ENCODE measurements at regions not wholly inside any gene's neighbourhood (a gene's known extent, or its start where the extent isn't known, plus 50 kb on each side); places are given as distances from the start of the nearest gene placed in this dataset.

GRCh38 chr16:5938607-5939006, 841.0 kb upstream of the EEF2KMT start:
- Histone ChIP-seq H3K27me3 (no peaks in the 10 kb centered on the region), H3K9me3 (no peaks in the 10 kb centered on the region), H3K27ac (no peak overlapping the region), H3K36me3 (no peaks in the 10 kb centered on the region), H3K4me3 (no peak overlapping the region), H3K4me1 (no peaks in the 10 kb centered on the region)
- DNase-seq, result no peak
- no peak for TF ChIP-seq CTCF (IDR thresholded peaks at IDR 0.05)
- no peak for ATAC-seq
- FAIRE-seq, result no peak
- WGBS, 2 donors, result 71 to 83% methylated on average over 1 of the region's 1 CpG
- intact Hi-C loops (cut with DNase I), result no loop called here

- 52 to 63% methylated on average over 9 of the region's 9 CpGs for WGBS, 2 donors
- ATAC-seq, result no peak
- intact Hi-C loops (cut with DNase I), result no loop called here
Measured at GRCh38 chr16:5932906-5933305, 835.3 kb upstream of the EEF2KMT start.

GRCh38 chr16:5928476-5929065, 831.0 kb upstream of the EEF2KMT start:
- TF ChIP-seq CTCF (IDR thresholded peaks at IDR 0.05), result no peak
- FAIRE-seq (no peak), ATAC-seq (no peak), DNase-seq (no peak)
- intact Hi-C loops (cut with DNase I), result no loop called here
- Histone ChIP-seq H3K27ac (no peak overlapping the region), H3K36me3 (no peaks in the 10 kb centered on the region), H3K9me3 (no peaks in the 10 kb centered on the region), H3K4me1 (no peaks in the 10 kb centered on the region), H3K4me3 (no peak overlapping the region), H3K27me3 (peaks cover 0 to 4% (median 0%) of the 10 kb centered on the region in 4 donors)
- 7% methylated on average over 4 of the region's 4 CpGs for WGBS, 2 donors

More at GRCh38 chr16:5932906-5933305, 835.3 kb upstream of the EEF2KMT start:
- no peak for FAIRE-seq
- Histone ChIP-seq H3K27me3 (peaks cover 0 to under 1% (median 0%) of the 10 kb centered on the region in 4 donors), H3K27ac (no peak overlapping the region), H3K9me3 (no peaks in the 10 kb centered on the region), H3K4me1 (no peaks in the 10 kb centered on the region), H3K4me3 (no peak overlapping the region), H3K36me3 (no peaks in the 10 kb centered on the region)
- DNase-seq, result no peak
- TF ChIP-seq CTCF (IDR thresholded peaks at IDR 0.05), result no peak

GRCh38 chr16:5925850-5926249, 828.3 kb upstream of the EEF2KMT start:
- ATAC-seq (no peak), FAIRE-seq (no peak), DNase-seq (no peak)
- H3K4me1 ChIP-seq, result no peaks in the 10 kb centered on the region
- no peak overlapping the region for H3K4me3 ChIP-seq
- no peak overlapping the region for H3K27ac ChIP-seq
- intact Hi-C loops (cut with DNase I), result no loop called here
- peaks cover 0 to 4% (median 0%) of the 10 kb centered on the region in 4 donors for H3K27me3 ChIP-seq
- H3K36me3 ChIP-seq, result no peaks in the 10 kb centered on the region
- WGBS, 2 donors, result 24 to 27% methylated on average over 4 of the region's 4 CpGs
- TF ChIP-seq CTCF (IDR thresholded peaks at IDR 0.05), result no peak
- no peaks in the 10 kb centered on the region for H3K9me3 ChIP-seq

GRCh38 chr16:5922686-5923085, 825.1 kb upstream of the EEF2KMT start:
- TF ChIP-seq CTCF (IDR thresholded peaks at IDR 0.05), result no peak
- Histone ChIP-seq H3K4me1 (no peaks in the 10 kb centered on the region), H3K27me3 (peaks cover 0 to 2% (median 0%) of the 10 kb centered on the region in 4 donors), H3K4me3 (no peak overlapping the region), H3K9me3 (no peaks in the 10 kb centered on the region), H3K27ac (no peak overlapping the region), H3K36me3 (no peaks in the 10 kb centered on the region)
- FAIRE-seq, result no peak
- DNase-seq, result no peak
- 52 to 69% methylated on average over 2 of the region's 2 CpGs for WGBS, 2 donors
- intact Hi-C loops (cut with DNase I), result no loop called here
- no peak for ATAC-seq
